Upper lobe of left lung (tissue), 6 donors: ENCODE measurements at regions not wholly inside any gene's neighbourhood (a gene's known extent, or its start where the extent isn't known, plus 50 kb on each side); places are given as distances from the start of the nearest gene placed in this dataset.

Source experiments
- ATAC-seq, 2 donors: fragments of 200-7000 bp; cut with Tn5 transposase; one replicate each; pipeline ENCODE4 v1.9.1; 2022; ENCODE audit warnings: mild to moderate bottlenecking in 2 of 2, moderate library complexity in 2 of 2; ENCODE audit not compliant: low FRiP score in 2 of 2
- DNase-seq, 2 donors: peaks; one replicate each; pipeline ENCODE4 v3.0.0-alpha.2; 2019 to 2020
- H3K27ac ChIP-seq, 4 donors: fragments of 200-600 bp; sonication (generic); one replicate each; pipeline ENCODE4 v1.5.1; 2016 to 2019
- H3K27me3 ChIP-seq, 4 donors: fragments of 200-600 bp; sonication (generic); one replicate each; pipeline ENCODE4 v1.5.1; 2017 to 2019
- H3K36me3 ChIP-seq, 4 donors: fragments of 200-600 bp; sonication (generic); one replicate each; pipeline ENCODE4 v1.5.1; 2016 to 2019
- H3K4me1 ChIP-seq, 4 donors: fragments of 200-600 bp; sonication (generic); one replicate each; pipeline ENCODE4 v1.5.1; 2018 to 2019
- H3K4me3 ChIP-seq, 4 donors: fragments of 200-600 bp; sonication (generic); one replicate each; pipeline ENCODE4 v1.5.1; 2017 to 2019; ENCODE audit warnings: mild to moderate bottlenecking in 2 of 4, moderate library complexity in 1 of 4
- H3K9me3 ChIP-seq, 4 donors: fragments of 200-600 bp; sonication (generic); one replicate each; pipeline ENCODE4 v1.5.1; 2018 to 2019
- EP300 ChIP-seq, 4 donors: sonication (generic); formaldehyde crosslinking; IDR thresholded peaks; one replicate each; pipeline ENCODE4 v1.5.1; 2017; ENCODE audit warnings: antibody characterized with exemption in 4 of 4, control low read depth in 2 of 4
- POLR2A ChIP-seq, 4 donors: fragments of 450-650 bp; IDR thresholded peaks; one replicate each; pipeline ENCODE4 v1.5.1; 2016 to 2017; ENCODE audit warnings: antibody characterized with exemption in 4 of 4, mild to moderate bottlenecking in 2 of 4
- POLR2AphosphoS5 ChIP-seq, 2 donors: sonication (generic); formaldehyde crosslinking; IDR thresholded peaks; one replicate each; pipeline ENCODE4 v1.5.1; 2017; ENCODE audit warnings: antibody characterized with exemption in 2 of 2
- WGBS, 2 donors: methylation state at CpG; one replicate each; pipeline ENCODE4 v1.1.5; 2017 to 2018; 5-methylcytosine and 5-hydroxymethylcytosine counted together
- TF ChIP-seq, protein P1 (sequence below), 6 experiments: fragments of 450-650 bp in 4 of 6; fragments of 200-600 bp in 2 of 6; sonication (generic) in 2 of 6; IDR thresholded peaks; one replicate each; pipeline ENCODE4 v1.5.1; 2016 to 2019; ENCODE audit warnings: antibody characterized with exemption in 6 of 6
- donor health status: DM: no; HTN: no; CAD: no; lungs with moderate emphysema.
- donor health status: DM: no; HTN: yes; CAD: no; lungs with severe emphysema.

DNA sequence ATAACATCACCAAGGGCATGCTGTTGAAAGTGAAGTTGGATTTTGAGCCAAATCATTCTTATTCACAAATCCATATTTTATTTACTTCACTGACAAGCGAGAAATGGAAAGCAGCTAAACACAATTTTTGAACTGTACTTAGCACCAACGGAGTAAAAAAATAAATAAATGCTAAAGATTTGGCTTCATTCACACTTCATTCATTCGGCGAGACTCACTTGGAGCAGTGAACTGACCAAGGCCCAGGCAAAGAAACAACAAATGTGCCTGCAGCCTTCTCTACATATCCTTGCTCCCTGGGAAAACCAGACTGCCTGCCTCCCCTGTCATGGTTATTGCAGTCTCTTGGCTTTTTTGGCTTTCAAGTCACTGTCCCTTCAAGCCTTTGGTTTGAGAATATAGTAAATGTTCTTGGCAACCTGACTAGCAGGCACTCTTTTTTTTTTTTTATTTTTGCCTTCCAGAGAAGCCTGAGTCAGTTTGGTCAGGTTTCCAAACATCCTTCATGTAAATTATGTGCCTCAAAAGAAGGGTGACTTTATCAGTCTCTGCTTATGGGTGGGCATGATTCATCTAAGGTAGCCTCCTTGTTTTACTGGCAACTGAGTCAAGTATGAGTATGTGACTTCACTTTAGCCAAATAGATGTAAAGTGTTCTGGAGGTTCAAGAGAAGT is 177.6 kb upstream of the MEOX2 start:
- Histone ChIP-seq H3K4me1 (no peaks in the 10 kb centered on the region), H3K9me3 (no peaks in the 10 kb centered on the region), H3K36me3 (no peaks in the 10 kb centered on the region), H3K4me3 (no peak overlapping the region), H3K27me3 (no peaks in the 10 kb centered on the region), H3K27ac (no peak overlapping the region)
- 81 to 87% methylated on average over 4 of the region's 4 CpGs for WGBS, 2 donors
- no peak for TF ChIP-seq EP300 (IDR thresholded peaks at IDR 0.05)
- DNase-seq (no peak), ATAC-seq (no peak)

DNA sequence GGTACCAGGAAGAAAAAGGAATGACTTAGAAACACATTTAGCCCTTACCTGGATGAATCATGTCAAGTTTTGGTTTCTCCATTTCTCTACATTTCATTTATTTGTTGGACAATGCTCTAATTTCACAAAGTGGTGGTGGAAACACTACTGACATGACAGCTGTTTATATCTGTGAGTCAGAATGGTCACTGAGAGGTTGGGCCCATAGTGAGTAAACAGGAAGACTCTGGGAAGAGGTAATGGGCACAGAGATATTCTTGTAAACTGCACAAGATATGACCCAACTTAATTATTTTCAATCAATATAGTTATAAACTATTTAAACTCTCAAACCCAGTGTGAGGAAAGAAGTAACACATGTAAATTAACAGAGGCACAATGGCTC is 176.3 kb upstream of the MEOX2 start:
- H3K4me1 ChIP-seq = no peaks in the 10 kb centered on the region
- DNase-seq = no peak

DNA sequence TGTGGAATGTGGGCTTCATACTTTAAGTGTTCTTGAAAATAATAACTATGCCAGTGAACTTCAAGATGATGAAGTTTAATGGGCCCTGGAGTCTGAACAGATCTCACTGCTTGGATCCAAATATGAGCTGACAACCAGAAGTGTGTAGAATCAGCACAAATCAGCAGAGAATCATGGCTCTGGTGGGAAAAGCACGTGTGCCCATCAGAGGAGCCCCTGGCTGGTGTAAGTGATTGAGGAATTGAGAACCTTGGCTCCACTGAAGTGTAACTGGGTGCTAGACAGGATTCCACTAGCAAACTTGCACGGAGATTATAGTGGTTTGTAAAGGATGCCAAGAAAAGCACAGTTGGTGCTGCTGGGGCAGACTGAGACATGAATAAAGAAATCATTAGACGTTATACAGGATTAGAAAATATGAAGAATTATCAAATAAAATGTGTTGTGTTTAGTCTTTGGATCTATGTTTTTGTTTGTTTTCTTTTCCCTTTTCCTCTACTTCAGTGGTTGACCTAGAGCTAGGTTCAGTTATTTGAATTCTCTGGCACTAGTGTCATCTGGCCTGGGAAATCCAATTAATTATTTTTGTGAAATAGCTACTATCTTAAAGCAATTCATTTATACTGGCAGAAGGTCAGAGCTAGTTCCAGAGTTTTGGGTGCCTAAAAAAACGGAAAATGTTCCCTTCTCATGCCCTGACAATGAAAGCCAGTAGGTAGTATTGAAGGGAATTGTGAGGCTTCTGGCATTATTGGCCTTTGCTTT is 175.7 kb upstream of the MEOX2 start:
- Histone ChIP-seq H3K36me3 (no peaks in the 10 kb centered on the region), H3K27ac (no peak overlapping the region), H3K4me1 (no peaks in the 10 kb centered on the region), H3K27me3 (no peaks in the 10 kb centered on the region), H3K4me3 (no peak overlapping the region), H3K9me3 (no peaks in the 10 kb centered on the region)
- WGBS, 2 donors = 49 to 66% methylated on average over 4 of the region's 4 CpGs
- DNase-seq (no peak), ATAC-seq (no peak)
- TF ChIP-seq EP300 (IDR thresholded peaks at IDR 0.05) (no peak), POLR2A (IDR thresholded peaks at IDR 0.05) (no peak), POLR2AphosphoS5 (IDR thresholded peaks at IDR 0.05) (no peak)
- TF ChIP-seq, protein P1, sequence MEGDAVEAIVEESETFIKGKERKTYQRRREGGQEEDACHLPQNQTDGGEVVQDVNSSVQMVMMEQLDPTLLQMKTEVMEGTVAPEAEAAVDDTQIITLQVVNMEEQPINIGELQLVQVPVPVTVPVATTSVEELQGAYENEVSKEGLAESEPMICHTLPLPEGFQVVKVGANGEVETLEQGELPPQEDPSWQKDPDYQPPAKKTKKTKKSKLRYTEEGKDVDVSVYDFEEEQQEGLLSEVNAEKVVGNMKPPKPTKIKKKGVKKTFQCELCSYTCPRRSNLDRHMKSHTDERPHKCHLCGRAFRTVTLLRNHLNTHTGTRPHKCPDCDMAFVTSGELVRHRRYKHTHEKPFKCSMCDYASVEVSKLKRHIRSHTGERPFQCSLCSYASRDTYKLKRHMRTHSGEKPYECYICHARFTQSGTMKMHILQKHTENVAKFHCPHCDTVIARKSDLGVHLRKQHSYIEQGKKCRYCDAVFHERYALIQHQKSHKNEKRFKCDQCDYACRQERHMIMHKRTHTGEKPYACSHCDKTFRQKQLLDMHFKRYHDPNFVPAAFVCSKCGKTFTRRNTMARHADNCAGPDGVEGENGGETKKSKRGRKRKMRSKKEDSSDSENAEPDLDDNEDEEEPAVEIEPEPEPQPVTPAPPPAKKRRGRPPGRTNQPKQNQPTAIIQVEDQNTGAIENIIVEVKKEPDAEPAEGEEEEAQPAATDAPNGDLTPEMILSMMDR (IDR thresholded peaks at IDR 0.05) = no peak

More for the DNA sequence above, 176.3 kb upstream of the MEOX2 start:
- Histone ChIP-seq H3K4me3 (no peak overlapping the region), H3K27me3 (no peaks in the 10 kb centered on the region), H3K36me3 (no peaks in the 10 kb centered on the region), H3K9me3 (no peaks in the 10 kb centered on the region), H3K27ac (no peak overlapping the region)
- TF ChIP-seq, protein P1 (IDR thresholded peaks at IDR 0.05) = no peak
- TF ChIP-seq EP300 (IDR thresholded peaks at IDR 0.05) = no peak
- TF ChIP-seq POLR2AphosphoS5 (IDR thresholded peaks at IDR 0.05) = no peak
- no peak for TF ChIP-seq POLR2A (IDR thresholded peaks at IDR 0.05)
- ATAC-seq = no peak

DNA sequence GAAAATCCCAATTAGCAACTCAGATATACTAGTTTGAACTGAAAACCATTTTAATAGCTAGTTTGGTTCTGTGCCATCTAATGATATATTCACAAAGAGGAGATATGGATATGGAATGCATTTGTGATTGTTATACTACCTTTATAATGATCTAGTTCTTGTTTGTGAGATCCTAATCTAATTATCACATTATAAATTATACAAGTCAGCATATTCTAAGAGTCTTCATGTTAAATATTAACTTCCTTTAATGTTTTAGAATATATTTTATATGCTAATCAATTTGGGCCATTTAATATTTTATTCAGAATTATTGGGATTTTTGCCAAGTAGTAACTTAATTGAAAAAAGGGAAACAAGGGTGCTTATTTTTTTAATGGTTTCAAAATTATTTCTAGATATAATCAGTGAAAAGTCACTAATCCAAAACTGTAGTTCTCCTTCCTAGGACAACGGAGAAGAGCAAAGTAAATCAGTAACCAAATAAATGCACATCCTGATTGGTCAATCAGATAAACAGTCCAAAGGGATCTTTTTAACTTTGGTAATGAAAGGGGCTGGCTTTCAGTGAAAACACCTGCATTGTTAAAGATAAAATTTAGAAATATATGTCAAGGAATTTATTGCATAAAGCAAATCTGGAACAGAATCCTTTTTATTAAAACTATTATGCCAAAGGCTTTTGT is 173.9 kb upstream of the MEOX2 start:
- H3K27ac ChIP-seq = no peak overlapping the region
- no peak for ATAC-seq

DNA sequence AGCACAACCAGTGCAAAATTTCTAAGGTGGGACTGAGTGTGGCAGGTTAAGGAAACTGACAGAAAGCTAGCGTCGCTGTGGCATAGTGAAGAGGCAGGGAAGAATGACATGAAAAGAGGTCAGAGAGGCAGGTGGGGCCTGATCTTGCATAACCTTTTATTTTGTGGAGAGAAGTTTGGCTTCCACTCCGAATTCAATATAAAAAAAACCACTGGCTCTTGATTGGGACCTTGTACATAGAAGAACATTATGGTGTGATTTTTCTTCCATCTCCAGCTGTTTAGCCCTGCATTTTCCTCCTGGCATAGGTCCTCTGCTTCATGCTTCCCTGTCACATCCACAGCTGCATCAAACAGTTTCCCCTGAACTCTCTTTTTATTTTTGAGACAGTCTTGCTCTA is 170.5 kb upstream of the MEOX2 start:
- peaks cover 0 to 12% (median 7%) of the 10 kb centered on the region in 4 donors for H3K4me1 ChIP-seq
- WGBS, 2 donors = 70 to 78% methylated on average over 3 of the region's 3 CpGs
- no peak overlapping the region for H3K27ac ChIP-seq
- no peak overlapping the region for H3K4me3 ChIP-seq
- H3K27me3 ChIP-seq = no peaks in the 10 kb centered on the region
- DNase-seq (no peak), ATAC-seq (no peak)
- H3K36me3 ChIP-seq = no peaks in the 10 kb centered on the region
- H3K9me3 ChIP-seq = no peaks in the 10 kb centered on the region
- TF ChIP-seq, protein P1 (IDR thresholded peaks at IDR 0.05) = no peak
- TF ChIP-seq EP300 (IDR thresholded peaks at IDR 0.05) = no peak
- TF ChIP-seq POLR2A (IDR thresholded peaks at IDR 0.05) = no peak
- TF ChIP-seq POLR2AphosphoS5 (IDR thresholded peaks at IDR 0.05) = no peak

More for the DNA sequence above, 173.9 kb upstream of the MEOX2 start:
- H3K9me3 ChIP-seq = no peaks in the 10 kb centered on the region
- H3K27me3 ChIP-seq = no peaks in the 10 kb centered on the region
- 54 to 67% methylated on average over 1 of the region's 1 CpG for WGBS, 2 donors
- no peak for DNase-seq
- H3K36me3 ChIP-seq = no peaks in the 10 kb centered on the region
- H3K4me3 ChIP-seq = no peak overlapping the region
- no peaks in the 10 kb centered on the region for H3K4me1 ChIP-seq
- TF ChIP-seq POLR2A (IDR thresholded peaks at IDR 0.05) (no peak), POLR2AphosphoS5 (IDR thresholded peaks at IDR 0.05) (no peak), EP300 (IDR thresholded peaks at IDR 0.05) (no peak)
- TF ChIP-seq, protein P1 (IDR thresholded peaks at IDR 0.05) = no peak
